ENCODE measurements at regions not wholly inside any gene's neighbourhood (a gene's known extent, or its start where the extent isn't known, plus 50 kb on each side); places are given as distances from the start of the nearest gene placed in this dataset.

DNA sequence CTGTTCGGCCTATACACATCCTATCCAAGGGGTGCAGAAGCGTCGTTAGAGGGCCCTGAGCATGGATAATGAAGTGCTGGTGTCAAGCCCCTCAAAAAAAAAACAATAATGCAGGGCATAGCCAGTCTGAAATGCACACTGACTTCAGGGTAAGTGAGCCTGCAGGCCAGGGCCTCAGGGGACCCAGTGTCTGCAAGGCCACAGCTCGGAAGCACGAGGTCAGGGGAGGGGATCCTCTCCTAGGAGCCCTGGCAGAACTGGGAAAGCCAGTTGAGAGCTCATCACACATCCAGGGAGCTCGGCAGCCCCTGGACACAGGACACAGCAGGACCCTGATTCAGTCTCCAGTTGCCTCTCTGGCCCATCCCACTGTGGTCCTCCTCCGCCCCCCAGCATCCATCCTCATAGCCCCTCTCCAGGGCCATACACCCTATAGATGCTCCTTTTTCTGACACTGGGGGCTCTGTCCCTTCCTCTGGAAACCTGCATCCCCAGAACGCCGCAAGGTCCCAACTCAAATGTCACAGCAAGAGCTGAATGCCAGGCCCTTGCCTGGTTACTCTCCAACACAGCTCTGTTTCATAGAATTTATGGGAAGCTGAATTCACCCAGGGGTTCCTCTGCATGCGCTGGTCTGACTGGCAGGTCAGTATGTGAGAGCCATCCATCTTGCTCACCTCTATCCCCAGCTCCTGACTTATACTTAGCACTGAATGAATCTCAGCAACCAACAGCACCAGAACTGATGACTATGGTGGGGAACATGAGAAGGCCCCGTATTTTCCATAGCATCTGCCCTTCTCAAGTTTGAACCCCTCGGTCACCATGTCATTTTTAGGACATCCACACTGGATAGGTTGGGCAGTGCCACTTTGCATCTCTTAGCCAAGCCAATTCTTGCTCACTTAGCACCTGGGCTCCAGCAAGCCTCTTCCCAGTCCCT lies 717.0 kb upstream of the IGFBP3 start:
- peaks cover 5% of the 10 kb centered on the region for H3K9me3 Mint-ChIP-seq
- no peaks in the 10 kb centered on the region for H3K36me3 Mint-ChIP-seq (ENCODE audit: low read depth)
- ChIA-PET POLR2A (no interaction called here), CTCF (no interaction called here)
- H3K4me1 Mint-ChIP-seq (ENCODE audit: low read depth) = no peaks in the 10 kb centered on the region
- no peak for TF ChIP-seq CTCF (IDR thresholded peaks at IDR 0.05)
- H3K4me3 Mint-ChIP-seq = no peak overlapping the region
- H3K27ac Mint-ChIP-seq = no peak overlapping the region
- ATAC-seq = no peak
- H3K27me3 Mint-ChIP-seq = no peaks in the 10 kb centered on the region
- no peak for DNase-seq
- intact Hi-C loops (cut with micrococcal nuclease) = no loop called here

DNA sequence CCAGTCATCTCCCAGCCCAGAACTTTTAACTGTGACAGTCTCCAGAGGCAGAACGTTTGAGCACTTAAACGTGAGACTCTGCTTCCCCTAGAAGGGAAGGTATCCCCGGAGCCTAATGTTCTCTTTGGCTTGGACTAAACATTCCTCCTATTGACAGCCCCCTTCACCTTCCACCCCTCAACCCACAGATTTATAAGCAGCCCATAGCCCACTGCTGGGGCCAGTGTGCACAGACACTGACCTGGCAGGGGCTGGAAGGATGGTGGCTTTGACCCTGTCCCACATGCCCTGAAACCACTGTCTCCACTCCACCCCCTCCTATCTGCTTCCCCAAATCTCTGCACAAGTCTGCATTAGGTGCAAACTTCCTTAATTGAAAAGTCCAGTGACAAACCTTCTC lies 715.0 kb upstream of the IGFBP3 start:
- DNase-seq (no peak), ATAC-seq (no peak)
- Mint-ChIP-seq H3K27ac (no peak overlapping the region), H3K9me3 (peaks cover 5% of the 10 kb centered on the region), H3K4me1 (ENCODE audit: low read depth) (no peaks in the 10 kb centered on the region), H3K27me3 (no peaks in the 10 kb centered on the region), H3K36me3 (ENCODE audit: low read depth) (no peaks in the 10 kb centered on the region), H3K4me3 (no peak overlapping the region)
- TF ChIP-seq CTCF (IDR thresholded peaks at IDR 0.05) = no peak
- intact Hi-C loops (cut with micrococcal nuclease) = no loop called here
- ChIA-PET CTCF (no interaction called here), POLR2A (no interaction called here)

DNA sequence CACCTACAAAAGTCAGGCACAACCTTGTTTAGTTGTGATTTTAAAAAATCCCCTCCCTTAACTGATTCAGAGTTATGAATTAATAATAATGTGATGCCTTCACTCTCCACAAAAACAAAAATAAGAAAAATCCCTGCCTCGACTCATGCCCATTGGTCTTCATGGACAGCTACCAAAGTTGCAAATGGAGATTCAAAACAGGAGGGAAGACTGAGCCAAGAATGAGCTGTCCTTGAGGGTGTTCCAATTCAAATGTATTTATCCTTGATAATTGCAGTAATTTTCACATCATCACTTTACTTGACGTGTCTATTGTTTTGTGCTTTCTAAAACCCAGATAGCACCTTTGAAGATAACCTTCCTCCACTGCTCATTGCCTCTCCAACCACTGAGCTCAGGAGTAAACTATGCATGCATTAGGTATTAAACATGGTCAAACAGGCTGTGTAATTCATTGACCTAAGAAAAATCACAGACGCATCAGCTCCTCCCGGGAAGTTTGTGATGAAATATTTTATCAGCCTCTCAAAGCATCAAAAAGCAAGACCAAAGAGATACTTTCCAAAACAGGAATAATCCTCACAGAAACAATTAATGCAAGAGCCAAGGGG lies 712.7 kb upstream of the IGFBP3 start:
- ATAC-seq = no peak
- intact Hi-C loops (cut with micrococcal nuclease) = no loop called here
- Mint-ChIP-seq H3K36me3 (ENCODE audit: low read depth) (no peaks in the 10 kb centered on the region), H3K27me3 (no peaks in the 10 kb centered on the region), H3K4me1 (ENCODE audit: low read depth) (no peaks in the 10 kb centered on the region), H3K9me3 (peaks cover 1% of the 10 kb centered on the region), H3K27ac (no peak overlapping the region), H3K4me3 (no peak overlapping the region)
- CTCF ChIA-PET = no interaction called here
- no peak for TF ChIP-seq CTCF (IDR thresholded peaks at IDR 0.05)
- POLR2A ChIA-PET = no interaction called here
- no peak for DNase-seq

- ChIA-PET POLR2A (no interaction called here), CTCF (no interaction called here)
- no peak overlapping the region for H3K4me3 Mint-ChIP-seq
- no peak for TF ChIP-seq CTCF (IDR thresholded peaks at IDR 0.05)
- H3K36me3 Mint-ChIP-seq (ENCODE audit: low read depth) = no peaks in the 10 kb centered on the region
- peaks cover 1% of the 10 kb centered on the region for H3K9me3 Mint-ChIP-seq
- H3K4me1 Mint-ChIP-seq (ENCODE audit: low read depth) = no peaks in the 10 kb centered on the region
- H3K27ac Mint-ChIP-seq = no peak overlapping the region
- DNase-seq = no peak
- intact Hi-C loops (cut with micrococcal nuclease) = no loop called here
- no peaks in the 10 kb centered on the region for H3K27me3 Mint-ChIP-seq
- ATAC-seq = no peak
These were observed 712.1 kb upstream of the IGFBP3 start for GRCh38 chr7:46633200-46633599.

- no peak for ATAC-seq
- TF ChIP-seq CTCF (IDR thresholded peaks at IDR 0.05) = no peak
- intact Hi-C loops (cut with micrococcal nuclease) = no loop called here
- Mint-ChIP-seq H3K27me3 (no peaks in the 10 kb centered on the region), H3K27ac (no peak overlapping the region), H3K4me1 (ENCODE audit: low read depth) (no peaks in the 10 kb centered on the region), H3K9me3 (peaks cover 1% of the 10 kb centered on the region), H3K36me3 (ENCODE audit: low read depth) (no peaks in the 10 kb centered on the region), H3K4me3 (no peak overlapping the region)
- ChIA-PET POLR2A (no interaction called here), CTCF (no interaction called here)
- no peak for DNase-seq
These were observed 709.0 kb upstream of the IGFBP3 start for GRCh38 chr7:46630031-46630430.
